Type B pancreatic cell (in vitro differentiated cells): ENCODE measurements at regions not wholly inside any gene's neighbourhood (a gene's known extent, or its start where the extent isn't known, plus 50 kb on each side); places are given as distances from the start of the nearest gene placed in this dataset.

ENCODE experiments used
- DNase-seq: peaks from one replicate; pipeline ENCODE4 v3.0.0; 2021; ENCODE audit warnings: mixed read lengths; ENCODE audit not compliant: unreplicated experiment; ENCODE audit errors: extremely low spot score
- H3K27ac Mint-ChIP-seq: 2 replicates; pipeline ENCODE4 v1.8.0; 2021; ENCODE audit warnings: mild to moderate bottlenecking, mixed read lengths
- H3K27me3 Mint-ChIP-seq: 2 replicates; pipeline ENCODE4 v1.8.0; 2021; ENCODE audit warnings: mixed read lengths
- H3K36me3 Mint-ChIP-seq: 2 replicates; pipeline ENCODE4 v1.8.0; 2021; ENCODE audit warnings: mixed read lengths
- H3K4me1 Mint-ChIP-seq: one replicate; pipeline ENCODE4 v1.8.0; 2021; ENCODE audit warnings: mixed read lengths; ENCODE audit not compliant: unreplicated experiment
- H3K4me3 Mint-ChIP-seq: 2 replicates; pipeline ENCODE4 v1.8.0; 2021; ENCODE audit warnings: mild to moderate bottlenecking, mixed read lengths
- H3K9me3 Mint-ChIP-seq: 2 replicates; pipeline ENCODE4 v1.8.0; 2021; ENCODE audit warnings: mixed read lengths
- CTCF ChIP-seq: fragments of 200-600 bp; sonication (generic); conservative IDR thresholded peaks from 2 replicates; pipeline ENCODE4 v1.5.0; 2021; ENCODE audit warnings: antibody characterized with exemption, mild to moderate bottlenecking

GRCh38 chr3:59411186-59411585 is 361.4 kb upstream of the CFAP20DC start:
- H3K36me3 Mint-ChIP-seq, result peaks cover 5% of the 10 kb centered on the region
- no peak overlapping the region for H3K27ac Mint-ChIP-seq
- no peak for TF ChIP-seq CTCF
- H3K27me3 Mint-ChIP-seq, result peaks cover 32% of the 10 kb centered on the region
- peaks cover 16% of the 10 kb centered on the region for H3K4me1 Mint-ChIP-seq
- H3K9me3 Mint-ChIP-seq, result no peaks in the 10 kb centered on the region
- H3K4me3 Mint-ChIP-seq, result no peak overlapping the region
- no peak for DNase-seq

GRCh38 chr3:59408047-59408624 is 358.3 kb upstream of the CFAP20DC start:
- peaks cover 40% of the 10 kb centered on the region for H3K27me3 Mint-ChIP-seq
- no peak overlapping the region for H3K4me3 Mint-ChIP-seq
- no peak for DNase-seq
- H3K36me3 Mint-ChIP-seq, result no peaks in the 10 kb centered on the region
- H3K4me1 Mint-ChIP-seq, result peaks cover 34% of the 10 kb centered on the region
- no peak overlapping the region for H3K27ac Mint-ChIP-seq
- H3K9me3 Mint-ChIP-seq, result no peaks in the 10 kb centered on the region
- TF ChIP-seq CTCF, result no peak

- DNase-seq, result no peak
- no peak overlapping the region for H3K27ac Mint-ChIP-seq
- H3K27me3 Mint-ChIP-seq, result peaks cover 46% of the 10 kb centered on the region
- no peaks in the 10 kb centered on the region for H3K9me3 Mint-ChIP-seq
- no peaks in the 10 kb centered on the region for H3K36me3 Mint-ChIP-seq
- TF ChIP-seq CTCF, result no peak
- H3K4me1 Mint-ChIP-seq, result peaks cover 34% of the 10 kb centered on the region
- no peak overlapping the region for H3K4me3 Mint-ChIP-seq
Observed at GRCh38 chr3:59407425-59407824, 357.6 kb upstream of the CFAP20DC start.

- no peak overlapping the region for H3K4me3 Mint-ChIP-seq
- H3K27ac Mint-ChIP-seq, result no peak overlapping the region
- H3K36me3 Mint-ChIP-seq, result no peaks in the 10 kb centered on the region
- no peaks in the 10 kb centered on the region for H3K9me3 Mint-ChIP-seq
- no peak for DNase-seq
- peaks cover 34% of the 10 kb centered on the region for H3K4me1 Mint-ChIP-seq
- TF ChIP-seq CTCF, result no peak
- H3K27me3 Mint-ChIP-seq, result peaks cover 51% of the 10 kb centered on the region
Observed at GRCh38 chr3:59406943-59407342, 357.1 kb upstream of the CFAP20DC start.

GRCh38 chr3:59404851-59405250 is 355.0 kb upstream of the CFAP20DC start:
- Mint-ChIP-seq H3K4me1 (peaks cover 28% of the 10 kb centered on the region), H3K27ac (no peak overlapping the region), H3K27me3 (peaks cover 54% of the 10 kb centered on the region), H3K9me3 (no peaks in the 10 kb centered on the region), H3K4me3 (no peak overlapping the region), H3K36me3 (no peaks in the 10 kb centered on the region)
- DNase-seq, result no peak
- no peak for TF ChIP-seq CTCF

- Mint-ChIP-seq H3K4me3 (no peak overlapping the region), H3K27me3 (peaks cover 54% of the 10 kb centered on the region), H3K27ac (no peak overlapping the region), H3K4me1 (peaks cover 28% of the 10 kb centered on the region), H3K36me3 (no peaks in the 10 kb centered on the region), H3K9me3 (no peaks in the 10 kb centered on the region)
- TF ChIP-seq CTCF, result no peak
- DNase-seq, result no peak
Observed at GRCh38 chr3:59404064-59404463, 354.2 kb upstream of the CFAP20DC start.
